22Rv1 (cell line): ENCODE measurements at regions not wholly inside any gene's neighbourhood (a gene's known extent, or its start where the extent isn't known, plus 50 kb on each side); places are given as distances from the start of the nearest gene placed in this dataset.

Experiments
- CTCF ChIP-seq: fragments of 450-650 bp; IDR thresholded peaks from 2 replicates; pipeline ENCODE4 v1.5.1; 2017; ENCODE audit warnings: mild to moderate bottlenecking
- ZFX ChIP-seq: fragments of 450-650 bp; IDR thresholded peaks from 2 replicates; pipeline ENCODE4 v1.6.1; 2017; ENCODE audit warnings: antibody characterized with exemption, borderline replicate concordance

- TF ChIP-seq ZFX (no peak), CTCF (no peak)
Observed at GRCh38 chr4:23730998-23731397, 158.8 kb downstream of the PPARGC1A start.
